ENCODE measurements at regions not wholly inside any gene's neighbourhood (a gene's known extent, or its start where the extent isn't known, plus 50 kb on each side); places are given as distances from the start of the nearest gene placed in this dataset.
"Not testable (repeated sequence)": the region's sequence is repeated elsewhere in the genome, so short reads cannot be mapped to it uniquely, and the experiment has no call there.

- not testable (repeated sequence) for TF ChIP-seq CTCF (IDR thresholded peaks at IDR 0.05; ENCODE audit: insufficient read depth, low read length, poor library complexity, severe bottlenecking); EZH2phosphoT487 (conservative IDR thresholded peaks at IDR 0.05; ENCODE audit: low read length)
Measured at GRCh38 chr2:242165115-242165514, 295.6 kb downstream of the RTP5 start.

Data from SU-DHL-6 (cell line).